LHCN-M2 (cell line): ENCODE measurements at regions not wholly inside any gene's neighbourhood (a gene's known extent, or its start where the extent isn't known, plus 50 kb on each side); places are given as distances from the start of the nearest gene placed in this dataset.
A peak's percentile ranks its signal among the peaks of the same experiment; 100 is the strongest.

Experiments
- DNase-seq: peaks from one replicate; pipeline ENCODE4 v3.0.0-alpha.2; 2012; ENCODE audit warnings: low read depth

DNA sequence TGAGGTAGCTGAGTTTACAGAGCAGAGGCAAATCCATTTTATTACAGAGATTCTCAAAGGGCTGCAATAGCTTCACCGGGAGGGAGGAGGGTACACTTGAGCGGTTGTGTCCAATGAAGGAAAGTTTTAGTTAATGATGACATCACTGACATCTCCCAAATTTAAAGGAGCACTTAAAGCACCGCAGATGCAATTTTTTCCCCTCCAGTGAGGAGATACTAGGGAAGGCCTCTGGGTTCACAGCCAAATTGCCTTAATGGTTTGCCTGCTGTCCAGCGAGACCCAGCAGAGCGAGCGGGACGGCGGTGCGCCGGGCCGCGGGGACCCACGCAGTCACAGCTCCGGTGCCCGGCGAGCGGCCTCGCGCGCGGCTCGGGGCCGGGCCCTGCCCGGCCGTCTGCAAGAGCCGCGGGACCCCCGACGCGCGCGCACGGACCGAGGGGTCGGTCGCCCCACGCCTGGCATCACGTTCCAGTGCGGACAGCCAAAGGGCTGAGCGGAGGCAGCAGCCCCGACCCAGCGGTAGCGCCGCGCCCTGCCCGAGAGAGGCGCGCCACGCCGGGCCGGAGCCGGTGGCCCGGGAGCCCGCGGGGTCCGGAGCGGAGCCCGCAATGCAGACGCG is 160.5 kb upstream of the CHRNA7 start:
- no peak for DNase-seq

- DNase-seq: peak; percentile 28
These were observed 159.8 kb upstream of the CHRNA7 start, which contains the start of gene OTUD7A for GRCh38 chr15:31870328-31871165. OTUD7A (minus strand) TSS chr15:31870673.

- no peak for DNase-seq
These were observed 159.0 kb upstream of the CHRNA7 start for GRCh38 chr15:31871166-31871886.

DNA sequence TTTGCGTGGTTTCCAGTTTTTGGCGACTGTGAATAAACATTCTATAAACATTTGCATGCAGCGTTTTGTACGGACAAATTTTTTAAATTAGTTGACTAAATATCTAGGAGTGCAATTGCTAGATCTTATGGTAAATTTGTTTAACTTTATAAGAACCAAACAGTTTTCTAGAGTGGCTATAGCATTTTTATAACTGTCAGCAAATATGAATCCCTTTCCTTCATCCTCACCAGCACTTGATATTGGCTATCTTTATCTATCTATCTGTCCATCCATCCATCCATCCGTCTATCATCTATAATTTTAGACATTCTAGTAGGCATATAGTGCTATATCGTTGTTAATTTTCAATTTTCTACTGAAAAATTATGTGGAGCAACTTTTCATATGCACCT is 158.4 kb upstream of the CHRNA7 start:
- no peak for DNase-seq

DNA sequence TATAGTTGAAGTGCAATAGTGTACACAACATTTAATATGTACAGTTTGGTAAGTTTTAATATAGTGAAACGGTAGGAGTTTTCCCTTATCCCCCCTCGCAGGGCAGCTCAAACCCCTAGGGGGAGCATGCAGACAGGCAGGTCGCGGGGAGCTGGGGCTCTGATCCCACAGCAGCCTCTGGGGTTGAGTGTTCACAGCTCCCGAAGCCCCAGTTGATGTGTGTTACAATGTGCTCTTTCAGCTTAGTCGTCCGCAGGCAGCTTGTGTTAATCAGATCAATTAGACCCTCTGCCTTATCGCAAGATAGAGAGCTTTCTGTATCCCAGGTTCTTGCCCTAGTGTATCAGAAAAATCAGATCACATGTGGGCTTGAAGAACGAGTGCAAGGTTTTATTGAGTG is 143.1 kb upstream of the CHRNA7 start:
- no peak for DNase-seq

DNA sequence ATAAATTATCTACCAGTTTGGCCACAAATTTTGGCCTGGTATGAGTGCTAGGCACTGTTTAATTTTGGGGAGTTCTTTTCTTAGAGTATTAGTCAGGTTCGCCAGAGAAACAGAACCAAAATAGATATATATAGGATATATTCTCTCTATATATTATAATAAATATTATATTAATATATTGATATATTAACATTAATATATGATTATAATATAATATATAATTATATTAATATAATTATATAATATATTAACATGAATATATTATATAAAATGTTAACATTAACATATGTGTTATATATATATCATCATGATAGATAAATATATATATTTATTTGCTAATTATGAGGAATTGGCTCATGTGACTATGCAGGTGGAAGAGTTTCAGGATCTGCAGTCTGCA is 137.8 kb upstream of the CHRNA7 start:
- no peak for DNase-seq

DNA sequence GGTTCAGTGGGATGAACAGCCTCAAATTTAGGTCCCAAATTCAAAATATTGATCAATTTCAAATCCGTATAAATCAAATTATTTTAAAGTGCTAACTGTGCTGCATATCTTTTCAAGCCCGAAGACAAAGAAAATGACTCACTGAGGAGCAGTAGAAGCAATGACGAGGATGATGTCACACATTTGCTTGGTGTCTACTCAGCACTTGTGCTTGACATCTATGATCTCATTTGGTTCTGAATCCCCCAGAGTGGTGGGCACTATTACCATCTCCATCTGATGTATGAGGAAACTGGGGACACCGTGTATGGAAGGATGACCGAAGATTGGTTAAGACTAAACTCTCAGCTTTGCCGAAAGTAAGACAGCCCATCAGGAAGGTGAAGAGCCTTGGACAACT is 136.5 kb upstream of the CHRNA7 start:
- DNase-seq: no peak

DNA sequence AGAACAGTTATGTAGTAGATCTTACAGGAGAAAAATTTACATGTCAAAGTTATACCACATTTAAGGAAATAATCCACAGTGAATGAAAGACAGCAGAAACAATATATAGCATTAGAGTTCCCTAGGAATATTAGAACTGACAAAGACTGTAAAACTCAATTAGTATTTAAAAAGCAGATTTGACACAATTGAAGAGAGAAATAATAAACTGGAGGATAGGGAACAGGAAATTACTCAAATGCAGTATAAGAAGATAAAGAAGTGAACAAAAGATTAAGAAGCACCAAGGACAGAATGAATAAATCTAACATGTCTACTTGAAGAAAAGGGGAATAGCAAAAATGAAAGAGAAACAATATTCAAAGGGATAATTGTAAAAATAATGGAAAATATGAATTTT is 132.6 kb upstream of the CHRNA7 start:
- no peak for DNase-seq

- no peak for DNase-seq
These were observed 128.8 kb upstream of the CHRNA7 start for GRCh38 chr15:31901501-31901900.

GRCh38 chr15:31905054-31905453 is 125.3 kb upstream of the CHRNA7 start:
- no peak for DNase-seq

DNA sequence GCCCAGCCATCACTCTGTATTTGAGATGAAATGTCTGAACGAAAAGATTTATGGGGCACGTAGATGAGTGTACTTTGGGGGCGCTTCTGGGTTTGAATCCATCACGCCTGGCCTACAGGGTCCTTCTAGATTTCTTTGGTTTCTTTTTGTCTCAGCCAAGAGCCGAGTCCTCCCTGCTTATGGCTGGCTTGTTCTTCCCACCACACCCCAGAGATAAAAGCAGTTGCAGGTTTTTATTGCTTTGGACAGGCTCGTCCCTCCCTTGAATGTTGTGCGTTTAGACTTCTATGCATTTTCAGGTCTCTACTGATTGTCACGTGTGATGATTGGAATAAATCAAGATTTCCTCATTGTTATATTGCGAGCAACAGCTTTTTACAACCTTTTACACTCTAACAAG is 104.8 kb upstream of the CHRNA7 start:
- no peak for DNase-seq

- no peak for DNase-seq
These were observed 99.3 kb upstream of the CHRNA7 start for GRCh38 chr15:31930967-31931366.

DNA sequence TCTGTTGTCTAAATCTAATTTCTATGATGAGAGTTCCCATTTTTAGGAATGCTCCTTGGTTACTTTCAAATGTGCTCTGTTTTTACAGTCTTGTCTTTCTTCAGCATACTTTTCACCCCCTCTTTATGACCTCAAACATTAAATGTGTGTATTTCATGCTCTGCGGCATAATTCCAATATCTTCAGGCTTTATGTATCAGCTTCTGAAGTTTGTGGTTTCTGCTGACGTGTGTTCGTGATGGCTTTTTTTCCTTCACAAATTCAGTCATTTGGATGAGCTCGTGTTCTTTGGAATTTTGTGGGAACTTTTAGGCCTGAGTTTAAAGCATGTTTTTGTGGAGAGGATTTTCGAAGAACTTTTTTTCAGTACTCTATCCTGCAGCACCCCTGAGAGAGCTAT is 97.7 kb upstream of the CHRNA7 start:
- no peak for DNase-seq

DNA sequence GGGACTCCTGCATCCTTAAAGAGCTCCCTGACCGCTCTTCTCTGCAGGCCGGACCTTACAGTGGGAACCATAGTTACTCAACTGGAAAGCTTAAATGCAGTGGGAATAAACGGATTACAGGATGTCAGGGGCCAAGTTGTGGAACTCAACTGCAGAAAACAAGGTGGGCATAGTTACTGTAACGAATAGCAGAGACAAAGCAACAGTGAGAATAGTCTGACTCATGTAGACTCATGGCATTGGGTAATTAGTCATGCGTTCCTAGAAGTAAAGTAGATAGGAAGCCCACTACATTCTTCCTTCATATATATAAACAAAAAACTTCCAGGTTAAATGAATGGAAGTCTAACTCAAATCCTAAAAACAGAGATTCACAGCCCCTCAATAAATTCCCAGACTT is 95.5 kb upstream of the CHRNA7 start:
- no peak for DNase-seq

- no peak for DNase-seq
These were observed 76.8 kb upstream of the CHRNA7 start for GRCh38 chr15:31953478-31953877.

GRCh38 chr15:31954374-31955172 is 75.7 kb upstream of the CHRNA7 start:
- DNase-seq: no peak

DNA sequence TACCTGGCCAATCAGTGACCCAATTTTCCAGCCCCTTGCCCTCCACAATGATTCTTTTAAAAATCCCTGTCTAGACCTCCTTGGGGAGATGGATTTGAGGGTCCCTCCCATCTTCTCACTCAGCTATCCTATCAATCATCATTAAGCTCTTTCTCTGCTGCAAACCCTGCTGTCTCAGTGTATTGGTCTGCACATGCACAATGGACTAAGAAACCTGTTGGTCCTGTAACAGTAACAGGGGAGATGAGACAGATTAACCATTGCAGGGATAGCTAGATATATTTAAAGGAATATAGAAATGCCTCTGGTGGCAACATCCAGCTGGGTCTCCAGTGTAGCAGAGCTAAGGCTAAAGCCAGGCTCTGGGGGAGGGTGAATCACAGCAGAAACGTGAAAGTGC is 74.6 kb upstream of the CHRNA7 start:
- no peak for DNase-seq

DNA sequence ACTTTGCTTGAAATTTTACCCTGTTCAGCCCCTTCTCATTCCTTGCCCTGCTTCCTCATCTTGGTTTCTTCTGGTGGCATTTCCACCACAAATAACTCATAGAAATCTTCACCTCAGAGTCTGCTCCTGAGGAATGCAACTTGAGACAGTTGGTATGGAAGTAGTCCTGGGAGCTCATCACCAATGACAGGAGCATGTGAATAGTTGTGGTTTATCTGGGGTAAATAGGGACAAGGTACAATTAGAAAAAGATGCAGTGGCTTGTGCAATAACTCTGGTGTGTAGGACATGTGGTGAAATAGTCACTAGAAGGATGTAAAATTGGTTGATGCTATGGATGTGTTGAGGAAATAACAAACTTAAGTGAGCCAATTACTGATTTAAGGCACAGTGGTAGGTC is 72.7 kb upstream of the CHRNA7 start:
- DNase-seq: no peak

- DNase-seq: no peak
These were observed 65.6 kb upstream of the CHRNA7 start for GRCh38 chr15:31964586-31965307.

DNA sequence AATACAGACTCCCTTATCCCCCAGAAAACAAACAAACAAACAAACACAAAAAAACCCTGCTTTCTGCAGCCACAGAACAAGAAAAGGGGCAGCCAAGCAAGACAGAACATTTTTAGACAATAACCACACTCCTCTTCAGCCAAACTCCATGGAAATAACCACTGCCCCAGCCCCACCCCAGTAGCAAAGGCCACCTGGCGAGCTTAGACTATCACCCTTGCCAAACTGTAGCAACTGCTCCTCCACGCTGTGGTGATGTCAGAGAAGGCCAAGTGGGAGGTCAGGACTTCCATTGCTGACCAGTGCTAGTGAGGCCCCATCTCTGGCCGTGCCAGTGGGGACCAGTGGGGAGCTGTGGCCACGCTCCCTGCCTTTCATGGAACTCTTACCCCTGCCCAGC is 60.3 kb upstream of the CHRNA7 start:
- no peak for DNase-seq

DNA sequence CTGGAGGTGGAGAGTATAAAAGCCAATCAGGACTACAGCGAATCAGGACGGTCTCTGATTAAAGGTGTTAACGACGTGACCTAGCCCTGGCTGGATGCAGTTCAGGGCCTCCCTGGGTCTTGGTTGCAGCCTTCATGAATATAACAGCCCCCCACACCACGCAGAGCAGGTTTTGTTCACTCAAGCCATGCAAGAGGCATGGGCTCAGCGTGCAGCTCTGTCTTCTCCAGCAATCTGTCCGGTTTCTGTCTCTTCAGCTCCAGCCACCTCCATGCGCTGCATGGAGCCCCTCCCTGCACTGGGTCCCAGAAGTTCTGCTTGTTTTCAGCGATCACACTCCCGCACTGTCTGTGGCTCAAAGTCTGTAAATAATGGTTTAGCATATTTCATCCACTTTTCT is 57.1 kb upstream of the CHRNA7 start:
- DNase-seq: no peak
